ENCODE measurements at regions not wholly inside any gene's neighbourhood (a gene's known extent, or its start where the extent isn't known, plus 50 kb on each side); places are given as distances from the start of the nearest gene placed in this dataset.

- H3K27me3 ChIP-seq, result no peaks in the 10 kb centered on the region
- intact Hi-C loops (cut with DNase I), result no loop called here
- no peaks in the 10 kb centered on the region for H3K36me3 ChIP-seq
- whole genome bisulfite sequencing, 2 donors, result 83 to 84% methylated on average over 7 of the region's 7 CpGs
- no peak overlapping the region for H3K27ac ChIP-seq
- no peak for DNase-seq
- H3K4me1 ChIP-seq, result no peaks in the 10 kb centered on the region
- no peaks in the 10 kb centered on the region for H3K9me3 ChIP-seq
- no peak overlapping the region for H3K4me3 ChIP-seq
- no peak for TF ChIP-seq POLR2AphosphoS5 (IDR thresholded peaks at IDR 0.05)
- no peak for TF ChIP-seq CTCF (IDR thresholded peaks at IDR 0.05)
Observed at GRCh38 chr3:13716540-13717221, 163.2 kb downstream of the WNT7A start.

GRCh38 chr3:13715961-13716360 is 163.9 kb downstream of the WNT7A start:
- DNase-seq, result peak; percentile 38
- Histone ChIP-seq H3K27ac (no peak overlapping the region), H3K36me3 (no peaks in the 10 kb centered on the region), H3K4me3 (no peak overlapping the region), H3K27me3 (no peaks in the 10 kb centered on the region), H3K9me3 (no peaks in the 10 kb centered on the region), H3K4me1 (no peaks in the 10 kb centered on the region)
- TF ChIP-seq EP300 (IDR thresholded peaks at IDR 0.05), result no peak
- no peak for TF ChIP-seq CTCF (IDR thresholded peaks at IDR 0.05)
- TF ChIP-seq POLR2AphosphoS5 (IDR thresholded peaks at IDR 0.05), result no peak
- TF ChIP-seq POLR2A (IDR thresholded peaks at IDR 0.05), result no peak
- WGBS, 2 donors, result 89 to 93% methylated on average over 4 of the region's 4 CpGs
- intact Hi-C loops (cut with DNase I), result no loop called here

- Histone ChIP-seq H3K4me3 (no peak overlapping the region), H3K27ac (no peak overlapping the region), H3K36me3 (no peaks in the 10 kb centered on the region), H3K4me1 (no peaks in the 10 kb centered on the region), H3K9me3 (no peaks in the 10 kb centered on the region), H3K27me3 (no peaks in the 10 kb centered on the region)
- TF ChIP-seq POLR2A (IDR thresholded peaks at IDR 0.05) (no peak), EP300 (IDR thresholded peaks at IDR 0.05) (no peak), POLR2AphosphoS5 (IDR thresholded peaks at IDR 0.05) (no peak), CTCF (IDR thresholded peaks at IDR 0.05) (no peak)
- intact Hi-C loops (cut with DNase I), result no loop called here
- WGBS, 2 donors, result 70 to 79% methylated on average over 4 of the region's 4 CpGs
- peak; percentile 34 for DNase-seq
Observed at GRCh38 chr3:13715167-13715954, 164.5 kb downstream of the WNT7A start.

- Histone ChIP-seq H3K9me3 (no peaks in the 10 kb centered on the region), H3K27me3 (no peaks in the 10 kb centered on the region), H3K4me1 (no peaks in the 10 kb centered on the region), H3K4me3 (no peak overlapping the region), H3K27ac (no peak overlapping the region), H3K36me3 (no peaks in the 10 kb centered on the region)
- intact Hi-C loops (cut with DNase I), result no loop called here
- no peak for TF ChIP-seq POLR2AphosphoS5 (IDR thresholded peaks at IDR 0.05)
- no peak for TF ChIP-seq CTCF (IDR thresholded peaks at IDR 0.05)
- no peak for TF ChIP-seq POLR2A (IDR thresholded peaks at IDR 0.05)
- TF ChIP-seq EP300 (IDR thresholded peaks at IDR 0.05), result no peak
- DNase-seq, result peak; percentile 29
- 88 to 90% methylated on average over 7 of the region's 7 CpGs for WGBS, 2 donors
Observed at GRCh38 chr3:13714251-13714916, 165.5 kb downstream of the FBLN2 start.
